ENCODE measurements at regions not wholly inside any gene's neighbourhood (a gene's known extent, or its start where the extent isn't known, plus 50 kb on each side); places are given as distances from the start of the nearest gene placed in this dataset.

- TF ChIP-seq CTCF (IDR thresholded peaks at IDR 0.05) (no peak), POLR2A (IDR thresholded peaks at IDR 0.05) (no peak)
Observed at GRCh38 chr6:139699335-139699734, 324.9 kb upstream of the CITED2 start.
